ENCODE measurements at regions not wholly inside any gene's neighbourhood (a gene's known extent, or its start where the extent isn't known, plus 50 kb on each side); places are given as distances from the start of the nearest gene placed in this dataset.

DNA sequence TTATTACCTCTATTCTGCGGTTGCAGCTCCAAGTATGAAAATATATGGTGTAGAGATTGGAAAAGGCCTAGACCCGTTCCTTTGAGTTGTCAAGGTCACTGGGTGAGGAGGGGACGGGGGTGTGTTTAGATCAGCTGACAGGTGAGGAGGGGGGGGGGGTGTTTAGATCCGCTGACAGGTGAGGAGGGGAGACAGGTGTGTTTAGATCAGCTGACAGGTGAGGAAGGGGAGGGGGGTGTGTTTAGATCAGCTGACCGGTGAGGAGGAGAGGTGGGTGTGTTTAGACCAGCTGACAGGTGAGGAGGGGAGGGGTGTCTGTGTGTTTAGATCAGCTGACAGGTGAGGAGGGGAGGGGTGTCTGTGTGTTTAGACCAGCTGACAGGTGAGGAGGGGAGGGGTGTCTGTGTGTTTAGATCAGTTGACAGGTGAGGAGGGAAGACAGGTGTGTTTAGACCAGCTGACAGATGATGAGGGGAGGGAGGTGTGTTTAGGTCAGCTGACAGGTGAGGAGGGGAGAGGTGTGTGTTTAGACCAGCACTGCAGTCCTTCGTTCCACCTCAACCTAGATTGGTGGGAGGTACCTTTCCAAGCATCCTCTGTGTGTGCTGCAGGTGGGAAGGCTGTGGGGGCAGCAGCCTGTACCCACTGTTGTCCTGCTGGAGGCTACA, 655.0 kb upstream of the ADARB2 start:
- DNase-seq (ENCODE audit: low read depth, low spot score) = no peak
- no peak for TF ChIP-seq ZNF274 (IDR thresholded peaks at IDR 0.05; ENCODE audit: low read depth, low read length)

DNA sequence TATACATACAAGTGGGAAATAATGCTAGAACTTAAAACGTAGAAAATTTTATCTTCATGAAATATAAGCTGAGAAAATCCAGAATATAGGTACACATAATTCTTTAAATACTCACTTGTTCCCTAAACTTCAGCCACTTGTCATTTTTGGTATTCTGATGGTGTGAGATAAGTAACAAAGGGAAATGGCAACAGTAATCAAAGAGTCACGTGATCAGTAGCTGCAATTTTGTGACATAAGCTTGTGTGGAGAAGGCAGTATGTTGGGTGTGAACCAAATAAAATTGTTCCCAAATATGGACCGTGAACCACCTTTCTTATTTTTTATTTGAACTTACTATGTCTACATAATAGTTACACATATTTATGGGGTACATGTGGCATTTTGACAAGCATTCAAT, 650.3 kb upstream of the ADARB2 start:
- no peak for DNase-seq (ENCODE audit: low read depth, low spot score)
- Histone ChIP-seq H3K36me3 (ENCODE audit: insufficient read depth, insufficient read length, low read length) (no peaks in the 10 kb centered on the region), H3K9me3 (ENCODE audit: insufficient read depth, low read length) (no peaks in the 10 kb centered on the region; the same call in 1 of the 2 replicates), H3K4me1 (ENCODE audit: insufficient read depth, insufficient read length) (no peaks in the 10 kb centered on the region), H3K4me3 (ENCODE audit: insufficient read length, low read depth) (no peak overlapping the region), H3K9ac (ENCODE audit: insufficient read length, low read depth) (no peak overlapping the region), H3K27me3 (ENCODE audit: insufficient read depth, insufficient read length) (no peaks in the 10 kb centered on the region)
- no peak for TF ChIP-seq SUZ12 (IDR thresholded peaks at IDR 0.05; ENCODE audit: extremely low read depth, insufficient read depth, insufficient read length)
- no peak for TF ChIP-seq ZNF274 (IDR thresholded peaks at IDR 0.05; ENCODE audit: low read depth, low read length)
- no peak for TF ChIP-seq YY1 (IDR thresholded peaks at IDR 0.05; ENCODE audit: insufficient read depth, insufficient read length)

More for the DNA sequence above, 655.0 kb upstream of the ADARB2 start:
- H3K36me3 ChIP-seq (ENCODE audit: insufficient read depth, insufficient read length, low read length) = no peaks in the 10 kb centered on the region
- H3K9me3 ChIP-seq (ENCODE audit: insufficient read depth, low read length) = no peaks in the 10 kb centered on the region
- no peak overlapping the region for H3K4me3 ChIP-seq (ENCODE audit: insufficient read length, low read depth)
- no peak overlapping the region for H3K9ac ChIP-seq (ENCODE audit: insufficient read length, low read depth)
- no peaks in the 10 kb centered on the region for H3K4me1 ChIP-seq (ENCODE audit: insufficient read depth, insufficient read length)
- no peaks in the 10 kb centered on the region for H3K27me3 ChIP-seq (ENCODE audit: insufficient read depth, insufficient read length)

DNA sequence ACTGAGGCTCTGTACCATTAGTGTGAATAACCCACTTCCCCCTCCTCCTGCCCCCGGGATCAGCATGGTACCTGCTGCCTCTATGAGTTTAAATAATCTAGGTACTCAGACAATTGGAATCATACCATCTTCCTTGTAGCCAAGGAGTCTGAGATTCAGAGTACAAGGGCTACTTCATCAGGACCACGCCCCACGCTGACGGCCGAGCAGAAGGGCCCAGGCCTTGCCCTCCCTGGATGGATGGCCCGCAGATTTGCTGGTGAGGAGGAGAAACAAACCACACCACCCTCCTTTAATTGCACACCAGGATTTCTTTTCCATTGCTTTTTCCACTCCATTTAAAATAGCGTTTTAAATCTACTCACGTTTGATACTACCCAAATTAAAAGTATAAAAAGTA, 649.9 kb upstream of the ADARB2 start:
- Histone ChIP-seq H3K4me1 (ENCODE audit: insufficient read depth, insufficient read length) (no peaks in the 10 kb centered on the region), H3K27me3 (ENCODE audit: insufficient read depth, insufficient read length) (no peaks in the 10 kb centered on the region), H3K4me3 (ENCODE audit: insufficient read length, low read depth) (no peak overlapping the region), H3K9me3 (ENCODE audit: insufficient read depth, low read length) (no peaks in the 10 kb centered on the region; the same call in 1 of the 2 replicates), H3K36me3 (ENCODE audit: insufficient read depth, insufficient read length, low read length) (no peaks in the 10 kb centered on the region), H3K9ac (ENCODE audit: insufficient read length, low read depth) (no peak overlapping the region)
- DNase-seq (ENCODE audit: low read depth, low spot score) = no peak
- no peak for TF ChIP-seq ZNF274 (IDR thresholded peaks at IDR 0.05; ENCODE audit: low read depth, low read length)
- no peak for TF ChIP-seq SUZ12 (IDR thresholded peaks at IDR 0.05; ENCODE audit: extremely low read depth, insufficient read depth, insufficient read length)
- TF ChIP-seq YY1 (IDR thresholded peaks at IDR 0.05; ENCODE audit: insufficient read depth, insufficient read length) = no peak

DNA sequence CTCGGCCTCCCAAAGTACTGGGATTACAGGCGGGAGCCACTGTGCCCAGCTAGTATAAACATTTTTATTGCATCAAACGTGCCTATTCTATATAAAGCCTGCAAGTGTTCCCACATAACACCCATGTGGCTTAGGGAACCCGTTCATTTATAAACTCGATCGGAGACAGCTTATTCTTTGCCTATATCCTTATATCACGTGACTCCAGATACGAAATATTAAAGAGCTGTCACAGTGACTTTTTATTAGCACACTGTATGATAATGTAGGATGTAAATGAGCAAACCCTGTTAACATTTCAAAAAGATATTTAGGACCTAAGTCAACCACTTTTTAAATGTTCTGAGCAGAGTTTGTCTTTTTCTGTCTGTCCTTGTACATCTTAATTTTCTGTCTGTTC, 642.9 kb upstream of the ADARB2 start:
- Histone ChIP-seq H3K9me3 (ENCODE audit: insufficient read depth, low read length) (no peaks in the 10 kb centered on the region; the same call in 1 of the 2 replicates), H3K36me3 (ENCODE audit: insufficient read depth, insufficient read length, low read length) (no peaks in the 10 kb centered on the region), H3K4me3 (ENCODE audit: insufficient read length, low read depth) (no peak overlapping the region), H3K4me1 (ENCODE audit: insufficient read depth, insufficient read length) (no peaks in the 10 kb centered on the region), H3K27me3 (ENCODE audit: insufficient read depth, insufficient read length) (no peaks in the 10 kb centered on the region), H3K9ac (ENCODE audit: insufficient read length, low read depth) (no peak overlapping the region)
- no peak for TF ChIP-seq SUZ12 (IDR thresholded peaks at IDR 0.05; ENCODE audit: extremely low read depth, insufficient read depth, insufficient read length)
- no peak for DNase-seq (ENCODE audit: low read depth, low spot score)

DNA sequence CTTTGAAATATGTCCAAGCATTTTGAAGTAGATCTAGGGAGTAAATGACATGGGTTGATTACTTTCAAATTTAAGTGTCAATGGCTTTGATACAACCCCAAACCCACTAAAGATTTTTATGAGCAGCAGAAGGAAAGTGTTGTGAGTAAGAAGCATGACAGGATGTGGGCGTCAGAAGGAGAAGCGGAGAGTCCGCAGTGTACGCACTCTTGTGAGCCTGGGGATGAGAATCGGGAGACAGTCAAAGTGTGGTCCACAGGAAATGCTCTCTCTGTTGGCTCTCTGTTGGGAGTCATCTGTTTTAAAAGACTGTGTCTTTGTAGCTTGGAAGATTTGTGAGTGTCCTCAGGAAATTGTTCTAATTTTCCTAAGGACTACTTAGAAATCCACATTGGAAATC, 629.8 kb upstream of the ADARB2 start:
- no peaks in the 10 kb centered on the region for H3K27me3 ChIP-seq (ENCODE audit: insufficient read depth, insufficient read length)
- no peak overlapping the region for H3K4me3 ChIP-seq (ENCODE audit: insufficient read length, low read depth)
- no peaks in the 10 kb centered on the region for H3K4me1 ChIP-seq (ENCODE audit: insufficient read depth, insufficient read length)
- DNase-seq (ENCODE audit: low read depth, low spot score) = no peak
- no peak overlapping the region for H3K9ac ChIP-seq (ENCODE audit: insufficient read length, low read depth)
- H3K36me3 ChIP-seq (ENCODE audit: insufficient read depth, insufficient read length, low read length) = no peaks in the 10 kb centered on the region
- H3K9me3 ChIP-seq (ENCODE audit: insufficient read depth, low read length) = no peaks in the 10 kb centered on the region; the same call in 1 of the 2 replicates
- TF ChIP-seq SUZ12 (IDR thresholded peaks at IDR 0.05; ENCODE audit: extremely low read depth, insufficient read depth, insufficient read length) (no peak), ZNF274 (IDR thresholded peaks at IDR 0.05; ENCODE audit: low read depth, low read length) (no peak), YY1 (IDR thresholded peaks at IDR 0.05; ENCODE audit: insufficient read depth, insufficient read length) (no peak)

DNA sequence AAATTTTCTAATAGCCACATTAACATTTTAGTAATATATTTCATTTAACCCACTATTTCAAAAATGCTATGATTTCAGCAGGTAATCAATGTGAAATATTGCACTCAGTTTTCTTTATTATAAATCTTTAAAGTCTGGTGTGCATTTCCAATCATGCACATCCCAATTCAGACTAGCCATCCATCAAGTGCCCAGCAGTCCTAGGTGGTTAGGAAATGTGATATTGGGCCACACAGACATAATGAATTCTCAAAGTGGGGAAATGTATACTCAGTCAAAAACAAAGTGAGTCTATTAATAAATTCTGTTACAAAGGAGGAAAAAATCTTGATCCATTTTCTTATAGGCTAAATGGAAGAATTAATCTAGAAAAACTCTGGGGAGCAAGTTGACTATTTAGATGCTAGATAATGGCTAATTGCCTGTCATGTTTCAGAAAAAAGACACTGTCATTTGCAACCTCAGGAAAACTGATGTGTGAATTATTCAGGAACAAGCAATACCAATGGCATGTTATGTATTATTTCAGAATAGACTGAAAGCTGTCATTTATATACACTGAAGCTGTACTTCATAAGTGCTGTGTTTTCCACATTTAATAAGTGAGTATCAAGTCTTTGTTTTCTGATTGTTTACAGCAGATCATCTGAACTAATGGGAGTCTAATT, 629.1 kb upstream of the ADARB2 start:
- H3K9ac ChIP-seq (ENCODE audit: insufficient read length, low read depth) = no peak overlapping the region
- H3K4me3 ChIP-seq (ENCODE audit: insufficient read length, low read depth) = no peak overlapping the region
- no peaks in the 10 kb centered on the region for H3K36me3 ChIP-seq (ENCODE audit: insufficient read depth, insufficient read length, low read length)
- no peaks in the 10 kb centered on the region for H3K4me1 ChIP-seq (ENCODE audit: insufficient read depth, insufficient read length)
- no peak for TF ChIP-seq ZNF274 (IDR thresholded peaks at IDR 0.05; ENCODE audit: low read depth, low read length)
- TF ChIP-seq YY1 (IDR thresholded peaks at IDR 0.05; ENCODE audit: insufficient read depth, insufficient read length) = no peak
- no peak for TF ChIP-seq SUZ12 (IDR thresholded peaks at IDR 0.05; ENCODE audit: extremely low read depth, insufficient read depth, insufficient read length)
- no peak for DNase-seq (ENCODE audit: low read depth, low spot score)
- H3K9me3 ChIP-seq (ENCODE audit: insufficient read depth, low read length) = no peaks in the 10 kb centered on the region; the same call in 1 of the 2 replicates
- no peaks in the 10 kb centered on the region for H3K27me3 ChIP-seq (ENCODE audit: insufficient read depth, insufficient read length)

DNA sequence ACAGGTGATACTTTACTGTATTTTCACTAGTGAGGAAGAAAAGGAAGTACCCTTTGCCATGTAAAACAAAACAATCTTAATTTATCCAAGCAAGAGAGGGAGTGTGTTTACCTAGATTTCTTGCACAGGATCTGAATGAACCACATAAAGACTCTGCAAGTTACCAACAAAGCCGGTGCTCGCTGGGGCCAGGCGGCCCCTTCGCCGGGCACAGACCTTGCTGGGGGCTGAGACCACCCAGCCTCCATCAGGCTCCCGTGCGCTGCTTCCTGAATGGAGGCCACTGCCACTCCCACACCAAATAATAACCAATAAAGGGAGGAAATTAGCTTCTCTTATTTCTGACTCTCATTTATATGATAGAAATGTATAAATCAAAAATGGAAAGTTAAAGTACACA, 625.0 kb upstream of the ADARB2 start:
- no peak overlapping the region for H3K9ac ChIP-seq (ENCODE audit: insufficient read length, low read depth)
- H3K4me1 ChIP-seq (ENCODE audit: insufficient read depth, insufficient read length) = no peaks in the 10 kb centered on the region
- H3K9me3 ChIP-seq (ENCODE audit: insufficient read depth, low read length) = no peaks in the 10 kb centered on the region
- TF ChIP-seq SUZ12 (IDR thresholded peaks at IDR 0.05; ENCODE audit: extremely low read depth, insufficient read depth, insufficient read length) = no peak
- no peak for TF ChIP-seq ZNF274 (IDR thresholded peaks at IDR 0.05; ENCODE audit: low read depth, low read length)
- no peak for TF ChIP-seq YY1 (IDR thresholded peaks at IDR 0.05; ENCODE audit: insufficient read depth, insufficient read length)
- H3K36me3 ChIP-seq (ENCODE audit: insufficient read depth, insufficient read length, low read length) = no peaks in the 10 kb centered on the region
- DNase-seq (ENCODE audit: low read depth, low spot score) = no peak
- no peaks in the 10 kb centered on the region for H3K27me3 ChIP-seq (ENCODE audit: insufficient read depth, insufficient read length)
- no peak overlapping the region for H3K4me3 ChIP-seq (ENCODE audit: insufficient read length, low read depth)

Data from NT2/D1 (cell line).